ENCODE measurements at regions not wholly inside any gene's neighbourhood (a gene's known extent, or its start where the extent isn't known, plus 50 kb on each side); places are given as distances from the start of the nearest gene placed in this dataset.

DNA sequence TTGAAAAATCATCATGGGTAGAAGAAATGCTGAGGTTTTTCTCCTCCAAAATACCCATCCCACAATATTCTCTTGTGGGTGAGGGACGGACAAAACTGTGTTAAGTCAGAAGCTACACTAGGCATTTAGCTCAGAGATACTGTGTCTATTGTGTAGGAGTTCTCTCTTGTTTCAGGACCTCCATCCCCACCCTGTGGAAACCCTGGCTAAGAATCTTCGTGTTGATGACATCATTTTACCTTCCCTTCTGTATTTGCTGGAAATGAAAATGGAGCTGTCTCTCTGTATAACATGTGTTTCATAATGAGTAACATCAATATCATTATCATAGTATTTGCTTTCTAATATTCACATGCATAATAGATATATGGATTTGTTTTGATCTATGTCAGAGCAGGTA, 1193.0 kb upstream of the CITED2 start:
- ChIA-PET CTCF (interaction anchor here (0.8 kb wide), 1 partner anchor 8 kb away, joined by 3 read pairs; no protein-coding TSS in a partner anchor), POLR2A (no interaction called here)
- no peak for DNase-seq (ENCODE audit: extremely low spot score)
- TF ChIP-seq, protein P1, sequence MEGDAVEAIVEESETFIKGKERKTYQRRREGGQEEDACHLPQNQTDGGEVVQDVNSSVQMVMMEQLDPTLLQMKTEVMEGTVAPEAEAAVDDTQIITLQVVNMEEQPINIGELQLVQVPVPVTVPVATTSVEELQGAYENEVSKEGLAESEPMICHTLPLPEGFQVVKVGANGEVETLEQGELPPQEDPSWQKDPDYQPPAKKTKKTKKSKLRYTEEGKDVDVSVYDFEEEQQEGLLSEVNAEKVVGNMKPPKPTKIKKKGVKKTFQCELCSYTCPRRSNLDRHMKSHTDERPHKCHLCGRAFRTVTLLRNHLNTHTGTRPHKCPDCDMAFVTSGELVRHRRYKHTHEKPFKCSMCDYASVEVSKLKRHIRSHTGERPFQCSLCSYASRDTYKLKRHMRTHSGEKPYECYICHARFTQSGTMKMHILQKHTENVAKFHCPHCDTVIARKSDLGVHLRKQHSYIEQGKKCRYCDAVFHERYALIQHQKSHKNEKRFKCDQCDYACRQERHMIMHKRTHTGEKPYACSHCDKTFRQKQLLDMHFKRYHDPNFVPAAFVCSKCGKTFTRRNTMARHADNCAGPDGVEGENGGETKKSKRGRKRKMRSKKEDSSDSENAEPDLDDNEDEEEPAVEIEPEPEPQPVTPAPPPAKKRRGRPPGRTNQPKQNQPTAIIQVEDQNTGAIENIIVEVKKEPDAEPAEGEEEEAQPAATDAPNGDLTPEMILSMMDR (IDR thresholded peaks at IDR 0.05; ENCODE audit: control extremely low read depth, extremely low read depth, low read depth, missing control alignments) = no peak

DNA sequence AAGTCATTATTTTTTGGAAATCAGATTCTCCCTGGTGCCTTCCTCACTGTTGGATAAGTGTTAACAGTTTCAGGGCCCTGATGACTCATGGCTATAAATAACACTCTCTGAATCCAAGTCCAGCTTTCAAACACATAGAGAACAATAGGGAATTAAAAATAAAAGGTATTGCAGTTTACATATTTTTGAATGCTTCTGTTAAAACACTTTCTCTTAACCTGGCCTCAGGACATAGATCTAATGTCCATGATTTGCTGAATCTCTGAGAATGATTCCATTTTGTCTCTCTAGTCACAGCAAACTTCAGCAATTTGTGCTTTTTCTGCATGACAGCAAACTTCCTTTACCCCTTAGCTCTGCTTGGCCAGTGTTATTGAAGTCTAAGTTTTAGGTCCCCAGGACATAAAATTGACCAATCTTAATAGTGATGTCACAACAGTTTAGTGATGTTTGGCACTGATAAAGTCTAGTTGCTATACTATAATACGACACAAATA, 1192.4 kb upstream of the CITED2 start:
- CTCF ChIA-PET = interaction anchor here (0.9 kb wide), 1 partner anchor 8 kb away, joined by 3 read pairs; no protein-coding TSS in a partner anchor
- POLR2A ChIA-PET = no interaction called here
- TF ChIP-seq, protein P1 (IDR thresholded peaks at IDR 0.05; ENCODE audit: control extremely low read depth, extremely low read depth, low read depth, missing control alignments) = no peak
- DNase-seq (ENCODE audit: extremely low spot score) = no peak

DNA sequence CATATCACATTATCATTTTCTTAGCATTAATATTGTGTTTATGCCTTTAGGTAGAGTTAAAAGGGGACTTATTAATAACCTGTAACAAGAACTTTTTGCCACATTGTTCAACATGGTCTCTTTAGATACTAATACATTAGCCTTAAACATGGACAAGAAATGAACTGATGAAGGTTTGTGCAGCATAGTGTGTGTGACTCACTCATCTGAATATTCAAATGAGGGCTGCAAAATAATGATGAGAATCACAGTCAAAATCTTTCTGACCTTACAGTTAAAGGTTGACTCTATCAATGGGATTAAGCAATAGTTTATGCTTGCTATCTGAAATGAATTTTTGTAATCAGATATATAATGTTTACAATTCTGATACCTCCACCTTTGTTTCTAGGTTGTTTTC, 1189.3 kb upstream of the CITED2 start:
- CTCF ChIA-PET = no interaction called here

DNA sequence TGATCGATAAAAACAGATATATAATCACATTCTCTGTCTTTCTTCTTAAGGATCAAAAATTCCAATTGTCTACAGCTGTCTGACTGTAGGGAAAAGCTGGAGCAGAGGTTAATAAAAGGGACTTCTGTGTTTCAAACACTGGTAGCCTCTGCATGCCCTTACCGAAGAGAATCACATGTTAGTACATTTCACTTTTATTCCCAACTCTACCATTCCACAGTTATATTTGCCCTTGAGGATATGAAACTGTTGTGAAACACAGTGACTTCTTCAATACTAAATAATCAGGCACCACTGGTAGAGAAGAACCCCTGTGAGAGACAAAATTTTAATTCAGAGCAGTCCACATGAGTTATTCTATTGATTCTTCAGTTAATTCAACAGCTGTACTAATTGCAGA, 1187.3 kb upstream of the CITED2 start:
- TF ChIP-seq, protein P1 (IDR thresholded peaks at IDR 0.05; ENCODE audit: control extremely low read depth, extremely low read depth, low read depth, missing control alignments) = no peak
- ChIA-PET CTCF (interaction anchor here (1.3 kb wide), 1 partner anchor 9 kb away, joined by 3 read pairs; no protein-coding TSS in a partner anchor), POLR2A (no interaction called here)
- no peak for DNase-seq (ENCODE audit: extremely low spot score)

More for the DNA sequence above, 1189.3 kb upstream of the CITED2 start:
- POLR2A ChIA-PET = no interaction called here
- TF ChIP-seq, protein P1 (IDR thresholded peaks at IDR 0.05; ENCODE audit: control extremely low read depth, extremely low read depth, low read depth, missing control alignments) = no peak
- no peak for DNase-seq (ENCODE audit: extremely low spot score)

DNA sequence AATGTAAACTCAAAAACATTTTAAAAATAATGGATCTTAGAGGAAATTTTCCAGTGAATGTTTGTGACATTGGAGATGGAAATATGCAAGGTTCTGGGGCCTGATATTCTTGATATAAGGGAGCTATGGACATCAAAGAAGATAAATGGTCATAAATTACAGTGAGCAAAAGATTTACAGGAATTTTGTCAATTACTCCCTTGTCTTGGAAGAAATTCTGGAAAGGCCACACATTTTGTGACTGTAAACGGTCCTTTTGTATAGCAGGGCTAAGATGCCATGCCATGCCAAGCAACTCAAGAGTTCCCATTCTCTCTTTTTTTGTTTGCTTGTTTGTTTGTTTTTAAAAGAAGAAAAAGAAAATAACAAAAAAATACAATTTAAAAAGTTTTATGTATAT, 1186.2 kb upstream of the CITED2 start:
- ChIA-PET POLR2A (no interaction called here), CTCF (no interaction called here)
- TF ChIP-seq, protein P1 (IDR thresholded peaks at IDR 0.05; ENCODE audit: control extremely low read depth, extremely low read depth, low read depth, missing control alignments) = no peak
- DNase-seq (ENCODE audit: extremely low spot score) = no peak

DNA sequence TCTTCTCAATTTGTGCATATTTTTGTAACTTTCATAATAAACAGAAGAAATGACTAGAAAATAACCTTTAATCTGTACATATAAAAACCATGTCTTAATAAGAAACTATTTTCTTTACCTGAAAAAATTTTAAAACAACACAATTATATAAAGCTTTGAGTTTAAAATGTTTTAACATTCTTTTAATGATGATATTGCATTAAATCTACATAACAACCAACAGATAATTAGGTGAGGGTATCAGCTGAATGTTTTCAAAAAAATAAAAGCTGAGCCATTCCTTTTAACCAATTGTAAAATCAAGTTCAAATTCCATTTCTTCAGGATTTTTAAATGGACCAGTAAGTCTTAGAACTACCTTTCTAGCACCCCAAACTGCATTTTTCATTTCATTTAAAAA, 1185.0 kb upstream of the CITED2 start:
- ChIA-PET POLR2A (no interaction called here), CTCF (no interaction called here)
- no peak for DNase-seq (ENCODE audit: extremely low spot score)
- TF ChIP-seq, protein P1 (IDR thresholded peaks at IDR 0.05; ENCODE audit: control extremely low read depth, extremely low read depth, low read depth, missing control alignments) = no peak
